Spinal cord (tissue), 9 donors: ENCODE measurements at regions not wholly inside any gene's neighbourhood (a gene's known extent, or its start where the extent isn't known, plus 50 kb on each side); places are given as distances from the start of the nearest gene placed in this dataset.

ENCODE experiments used
- DNase-seq, 6 donors: peaks; one replicate each; pipeline versions ENCODE4 v3.0.0 to v3.0.0-alpha.2; 2013 to 2015; ENCODE audit warnings: low spot score in 6 of 6, low read depth in 4 of 6
- H3K27ac ChIP-seq: one replicate; pipeline ENCODE4 v1.5.1; 2013; ENCODE audit warnings: low read depth, low read length, control low read depth
- H3K27me3 ChIP-seq: one replicate; pipeline ENCODE4 v1.6.1; 2013; ENCODE audit warnings: low read length; ENCODE audit not compliant: control insufficient read depth, insufficient read depth
- H3K36me3 ChIP-seq: one replicate; pipeline ENCODE4 v1.6.1; 2013; ENCODE audit warnings: low read length; ENCODE audit not compliant: control insufficient read depth, insufficient read depth
- H3K4me1 ChIP-seq: one replicate; pipeline ENCODE4 v1.6.1; 2013; ENCODE audit warnings: low read length; ENCODE audit not compliant: control insufficient read depth, insufficient read depth
- H3K4me3 ChIP-seq: one replicate; pipeline ENCODE4 v1.5.1; 2013; ENCODE audit warnings: low read depth, low read length, control low read depth
- H3K9me3 ChIP-seq: one replicate; pipeline ENCODE4 v1.6.1; 2013; ENCODE audit warnings: low read length; ENCODE audit not compliant: control insufficient read depth, insufficient read depth
- WGBS: methylation state at CpG from one replicate; pipeline ENCODE4 v1.1.5; 2013; ENCODE audit warnings: missing lambda C conversion rate; ENCODE audit not compliant: insufficient coverage; 5-methylcytosine and 5-hydroxymethylcytosine counted together
- donor health status: healthy.

DNA sequence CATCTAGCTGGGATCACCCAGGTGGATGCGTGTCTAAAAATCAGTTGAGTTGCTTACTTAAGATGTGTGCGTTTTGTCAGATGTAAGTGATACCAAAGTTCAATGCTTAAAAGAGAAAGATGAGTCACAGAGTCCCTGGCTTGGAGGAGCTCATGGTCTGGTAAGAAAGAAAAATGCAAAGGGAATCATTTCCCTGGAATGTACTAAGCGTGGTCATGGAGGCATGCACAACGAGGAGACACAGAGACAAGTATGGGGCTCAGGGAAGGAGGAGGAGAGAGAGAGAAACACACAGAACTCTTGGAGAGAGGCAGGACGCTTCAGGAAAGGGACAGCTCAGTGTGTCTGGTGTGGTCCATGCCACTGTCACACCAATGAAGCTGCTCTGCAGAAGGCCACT lies 186.9 kb upstream of the GMDS start:
- H3K4me3 ChIP-seq, result no peak overlapping the region
- no peaks in the 10 kb centered on the region for H3K9me3 ChIP-seq
- no peak overlapping the region for H3K27ac ChIP-seq
- 94% methylated on average over 5 of the region's 5 CpGs for WGBS
- no peaks in the 10 kb centered on the region for H3K4me1 ChIP-seq
- no peak for DNase-seq
- no peaks in the 10 kb centered on the region for H3K27me3 ChIP-seq
- no peaks in the 10 kb centered on the region for H3K36me3 ChIP-seq

DNA sequence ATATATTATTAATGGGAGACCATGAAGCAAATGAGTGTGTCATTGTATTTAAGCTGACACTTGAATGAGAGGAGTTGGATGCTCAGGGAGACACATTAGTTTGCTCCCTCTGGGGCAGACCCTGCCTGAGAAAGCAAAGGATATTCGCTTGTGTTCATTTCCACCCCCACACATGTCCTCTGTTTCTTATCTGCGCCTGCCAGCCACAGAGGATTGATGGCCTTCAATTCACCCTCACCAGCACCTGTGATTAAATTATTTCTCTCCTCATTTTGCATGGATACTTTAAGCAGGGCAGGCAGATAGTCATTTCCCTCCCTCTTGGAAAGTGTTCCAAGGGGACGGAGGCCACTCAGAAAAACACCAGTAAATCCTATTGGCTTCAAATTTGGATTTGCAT lies 185.2 kb upstream of the GMDS start:
- H3K9me3 ChIP-seq, result no peaks in the 10 kb centered on the region
- no peaks in the 10 kb centered on the region for H3K4me1 ChIP-seq
- H3K36me3 ChIP-seq, result no peaks in the 10 kb centered on the region
- no peak overlapping the region for H3K27ac ChIP-seq
- peak in 1 of 6 donors; percentile 3 for DNase-seq
- no peak overlapping the region for H3K4me3 ChIP-seq
- H3K27me3 ChIP-seq, result no peaks in the 10 kb centered on the region
- 91% methylated on average over 2 of the region's 3 CpGs for WGBS

DNA sequence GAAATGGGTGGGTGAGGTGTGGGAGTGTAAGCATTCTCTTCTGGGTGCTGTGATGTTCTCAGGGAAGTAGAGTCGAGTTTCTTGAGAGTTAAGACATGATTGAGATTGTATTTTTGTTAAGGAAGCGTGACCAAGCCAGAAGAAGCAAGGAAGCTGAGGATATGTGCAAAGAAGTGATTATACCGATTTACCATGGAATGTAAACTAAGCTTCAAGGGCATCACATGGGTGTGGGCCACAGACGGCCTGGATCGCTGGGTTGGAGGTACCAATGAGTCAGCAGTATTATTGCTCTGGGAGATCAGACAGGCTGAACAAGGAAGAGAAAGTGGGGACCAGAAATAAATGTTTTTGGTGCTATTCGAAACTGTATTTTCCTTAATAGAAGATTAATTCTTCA lies 184.1 kb upstream of the GMDS start:
- 90% methylated on average over 5 of the region's 6 CpGs for WGBS
- Histone ChIP-seq H3K27ac (no peak overlapping the region), H3K4me3 (no peak overlapping the region), H3K27me3 (no peaks in the 10 kb centered on the region), H3K9me3 (no peaks in the 10 kb centered on the region), H3K4me1 (no peaks in the 10 kb centered on the region), H3K36me3 (no peaks in the 10 kb centered on the region)
- no peak for DNase-seq

DNA sequence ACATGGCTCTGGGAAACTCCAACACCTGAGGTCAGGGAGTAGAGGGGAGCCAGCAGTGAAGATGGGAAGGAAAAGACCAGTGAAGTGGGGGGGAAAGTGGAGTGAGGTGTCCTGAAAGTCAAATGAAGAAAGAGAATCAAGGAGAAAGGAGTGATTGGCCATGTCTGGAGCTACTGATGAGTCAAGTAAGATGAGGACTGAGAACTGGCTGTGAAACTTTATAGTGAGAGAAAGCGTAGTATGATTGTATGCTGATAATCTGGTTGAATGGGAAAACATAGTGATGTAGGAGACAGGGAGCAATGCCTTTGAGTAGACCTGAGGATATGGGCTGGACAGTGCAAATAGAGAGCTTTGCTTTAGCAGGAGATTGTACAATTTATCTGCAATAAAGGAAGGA lies 183.6 kb upstream of the GMDS start:
- H3K4me1 ChIP-seq, result no peaks in the 10 kb centered on the region
- WGBS, result 100% methylated on average over 1 of the region's 1 CpG
- no peaks in the 10 kb centered on the region for H3K27me3 ChIP-seq
- no peak for DNase-seq
- H3K4me3 ChIP-seq, result no peak overlapping the region
- H3K9me3 ChIP-seq, result no peaks in the 10 kb centered on the region
- no peak overlapping the region for H3K27ac ChIP-seq
- no peaks in the 10 kb centered on the region for H3K36me3 ChIP-seq

DNA sequence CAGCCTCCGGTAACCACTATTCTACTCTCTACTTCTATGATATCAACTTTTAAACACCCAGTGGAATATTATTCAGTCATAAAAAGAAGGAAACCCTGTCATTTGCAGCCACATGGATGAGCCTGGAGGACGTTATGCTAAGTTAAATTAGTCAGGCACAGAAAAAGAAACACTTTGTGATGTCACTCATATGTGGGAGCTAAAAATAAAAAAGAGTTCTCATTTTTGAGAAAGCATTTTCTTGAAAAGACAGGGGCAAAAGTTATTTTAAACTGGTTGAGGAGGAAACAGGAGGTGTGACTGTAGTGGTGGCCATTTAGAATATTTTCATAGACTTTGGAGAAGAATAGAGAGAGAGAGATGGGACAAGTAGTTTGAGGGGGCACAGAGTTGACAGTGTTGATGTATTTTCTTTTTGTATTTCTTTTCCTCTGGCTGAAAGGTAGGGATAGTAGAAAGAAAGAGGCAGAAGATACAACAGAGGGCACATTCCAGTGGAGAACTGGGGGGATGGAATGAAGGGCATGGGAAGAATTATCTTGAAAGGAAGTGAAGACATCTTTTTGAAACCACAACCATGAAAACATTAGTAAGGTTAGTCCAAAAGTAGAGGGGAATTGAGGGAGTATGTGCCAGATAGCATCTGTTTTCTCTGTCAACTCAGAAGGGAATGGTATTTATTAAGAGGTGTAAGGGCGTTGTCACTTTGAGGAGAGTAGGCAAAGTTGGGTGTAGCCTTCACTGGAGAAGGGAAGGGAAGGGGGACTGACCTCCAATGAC lies 181.3 kb upstream of the GMDS start:
- Histone ChIP-seq H3K4me1 (no peaks in the 10 kb centered on the region), H3K36me3 (no peaks in the 10 kb centered on the region), H3K9me3 (no peaks in the 10 kb centered on the region), H3K27ac (no peak overlapping the region), H3K4me3 (no peak overlapping the region), H3K27me3 (no peaks in the 10 kb centered on the region)
- 83% methylated on average over 3 of the region's 3 CpGs for WGBS
- no peak for DNase-seq

DNA sequence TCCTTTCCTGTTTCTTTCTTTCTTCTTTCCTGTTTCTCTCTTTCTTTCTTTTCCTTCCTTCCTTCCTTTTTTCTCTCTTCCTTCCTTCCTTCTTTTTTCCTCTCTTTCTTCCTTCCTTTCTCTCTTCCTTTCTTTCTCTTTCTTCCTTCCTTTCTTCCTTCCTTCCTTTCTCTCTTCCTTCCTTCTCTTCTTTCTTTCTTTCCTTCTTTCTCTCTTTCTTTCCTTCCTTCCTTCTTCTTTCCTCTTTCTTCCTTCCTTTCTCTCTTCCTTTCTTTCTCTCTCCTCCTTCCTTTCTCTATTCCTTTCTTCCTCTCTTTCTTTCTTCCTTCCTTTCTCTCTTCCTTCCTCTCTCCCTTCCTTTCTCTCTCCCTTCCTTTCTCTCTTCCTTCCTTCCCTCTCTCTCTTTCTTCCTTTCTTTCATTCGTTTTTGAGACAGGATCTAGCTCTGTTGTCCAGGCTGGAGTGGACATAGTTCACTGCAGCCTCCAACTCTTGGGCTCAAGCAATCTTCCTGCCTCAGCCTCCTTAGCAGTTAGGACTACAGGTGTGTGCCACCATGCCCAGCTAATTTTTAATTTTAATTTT lies 170.8 kb upstream of the GMDS start:
- WGBS, result 100% methylated on average over 1 of the region's 1 CpG
- no peaks in the 10 kb centered on the region for H3K9me3 ChIP-seq

DNA sequence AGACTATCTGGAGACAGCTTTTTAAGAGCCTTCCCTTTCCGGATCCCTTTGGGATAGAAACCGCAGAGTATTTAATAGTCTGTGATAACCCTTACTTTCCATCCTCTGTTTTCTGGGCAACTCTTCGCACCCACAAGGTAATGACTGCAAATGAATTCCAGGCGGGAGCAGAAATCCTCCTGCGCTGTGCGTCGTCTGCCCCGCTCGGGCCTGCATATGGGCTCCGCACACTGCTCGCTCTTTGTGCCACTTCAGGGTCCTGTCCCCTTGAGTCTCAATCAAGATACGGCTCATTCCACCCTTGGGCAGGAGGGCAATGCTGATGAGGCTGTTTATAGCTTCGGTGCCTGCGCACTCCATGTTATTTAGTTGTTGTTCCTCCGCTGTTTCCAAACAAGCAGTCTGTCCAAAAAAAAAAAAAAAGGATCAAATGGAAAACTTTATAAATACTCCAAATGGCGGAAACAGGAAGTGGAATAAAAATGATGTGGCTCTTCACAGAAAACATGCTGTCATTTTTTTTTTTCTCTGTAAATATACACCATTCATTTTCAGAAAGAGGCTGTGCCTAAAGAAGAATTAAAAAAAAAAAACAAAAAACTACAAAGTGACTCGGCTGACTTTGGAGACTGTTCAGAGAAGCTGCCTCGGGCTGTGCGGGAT lies 169.6 kb upstream of the GMDS start:
- H3K36me3 ChIP-seq, result no peaks in the 10 kb centered on the region
- H3K4me1 ChIP-seq, result no peaks in the 10 kb centered on the region
- no peak for DNase-seq
- no peak overlapping the region for H3K27ac ChIP-seq
- H3K27me3 ChIP-seq, result no peaks in the 10 kb centered on the region
- WGBS, result 86% methylated on average over 16 of the region's 19 CpGs
- H3K4me3 ChIP-seq, result no peak overlapping the region
- no peaks in the 10 kb centered on the region for H3K9me3 ChIP-seq

More for the DNA sequence above, 170.8 kb upstream of the GMDS start:
- Histone ChIP-seq H3K27me3 (no peaks in the 10 kb centered on the region), H3K36me3 (no peaks in the 10 kb centered on the region), H3K27ac (no peak overlapping the region), H3K4me3 (no peak overlapping the region), H3K4me1 (no peaks in the 10 kb centered on the region)
- DNase-seq, result no peak

DNA sequence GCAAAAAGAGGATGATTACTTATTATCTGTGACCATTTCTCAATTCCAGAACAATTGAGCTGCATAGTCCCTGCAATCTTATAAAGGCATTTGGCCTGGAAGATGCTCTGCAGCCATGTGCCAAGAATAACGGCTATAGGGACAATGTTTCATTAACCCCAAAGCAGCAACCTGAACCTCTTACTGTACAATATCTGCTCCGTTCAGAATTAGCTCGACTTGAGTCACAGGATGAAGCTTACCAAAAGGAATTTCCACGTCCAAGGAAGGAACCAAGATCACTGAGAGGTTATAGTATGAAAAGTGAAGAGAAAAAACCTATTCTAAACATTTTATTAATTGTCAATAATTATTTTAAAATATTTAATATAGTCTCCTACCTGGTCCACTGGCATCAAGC lies 167.3 kb upstream of the GMDS start:
- DNase-seq, result peak in 1 of 6 donors; percentile 5
- WGBS, result no CpG with 5 or more reads among the region's 4 CpGs
- Histone ChIP-seq H3K27me3 (no peaks in the 10 kb centered on the region), H3K4me1 (no peaks in the 10 kb centered on the region), H3K36me3 (no peaks in the 10 kb centered on the region), H3K27ac (no peak overlapping the region), H3K4me3 (no peak overlapping the region), H3K9me3 (no peaks in the 10 kb centered on the region)

DNA sequence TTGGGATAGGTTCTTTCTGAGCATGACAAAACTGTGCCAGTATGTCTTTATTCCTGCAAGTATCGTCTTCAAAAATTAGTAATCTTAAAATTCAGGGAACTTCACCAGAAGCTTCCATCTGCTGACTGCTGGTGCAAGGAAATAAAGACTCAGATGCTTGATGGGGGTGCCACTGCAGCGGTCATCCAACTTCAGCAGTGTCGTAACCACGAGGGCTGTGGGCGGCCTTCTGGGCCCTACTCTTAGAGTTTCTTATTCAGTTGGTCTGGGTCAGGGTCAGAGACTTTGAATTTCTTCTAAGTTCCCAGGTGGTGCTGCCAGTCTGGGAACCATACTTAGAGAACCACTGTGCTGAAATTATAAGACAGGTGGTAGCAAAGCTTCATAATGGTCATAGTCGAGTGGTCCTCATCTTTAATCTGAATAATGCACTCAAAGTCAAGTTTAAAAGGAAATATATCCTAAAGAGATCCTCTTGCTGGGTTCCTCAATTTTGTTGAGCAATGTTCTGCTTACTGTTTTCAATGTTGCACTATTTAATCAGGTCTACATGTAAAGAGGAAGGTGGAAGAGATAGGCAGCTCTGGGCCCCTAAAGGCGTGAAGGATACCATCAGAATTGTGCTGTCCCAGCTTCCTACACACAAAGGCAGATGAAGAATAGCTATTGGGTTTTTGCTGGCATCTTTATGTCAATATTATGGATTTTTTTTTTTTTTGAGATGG lies 165.4 kb upstream of the GMDS start:
- Histone ChIP-seq H3K36me3 (no peaks in the 10 kb centered on the region), H3K27ac (no peak overlapping the region), H3K4me3 (no peak overlapping the region), H3K9me3 (no peaks in the 10 kb centered on the region), H3K27me3 (no peaks in the 10 kb centered on the region), H3K4me1 (no peaks in the 10 kb centered on the region)
- WGBS, result 95% methylated on average over 6 of the region's 7 CpGs
- DNase-seq, result no peak
